ENCODE measurements at regions not wholly inside any gene's neighbourhood (a gene's known extent, or its start where the extent isn't known, plus 50 kb on each side); places are given as distances from the start of the nearest gene placed in this dataset.
"Not testable (repeated sequence)": the region's sequence is repeated elsewhere in the genome, so short reads cannot be mapped to it uniquely, and the experiment has no call there.

DNA sequence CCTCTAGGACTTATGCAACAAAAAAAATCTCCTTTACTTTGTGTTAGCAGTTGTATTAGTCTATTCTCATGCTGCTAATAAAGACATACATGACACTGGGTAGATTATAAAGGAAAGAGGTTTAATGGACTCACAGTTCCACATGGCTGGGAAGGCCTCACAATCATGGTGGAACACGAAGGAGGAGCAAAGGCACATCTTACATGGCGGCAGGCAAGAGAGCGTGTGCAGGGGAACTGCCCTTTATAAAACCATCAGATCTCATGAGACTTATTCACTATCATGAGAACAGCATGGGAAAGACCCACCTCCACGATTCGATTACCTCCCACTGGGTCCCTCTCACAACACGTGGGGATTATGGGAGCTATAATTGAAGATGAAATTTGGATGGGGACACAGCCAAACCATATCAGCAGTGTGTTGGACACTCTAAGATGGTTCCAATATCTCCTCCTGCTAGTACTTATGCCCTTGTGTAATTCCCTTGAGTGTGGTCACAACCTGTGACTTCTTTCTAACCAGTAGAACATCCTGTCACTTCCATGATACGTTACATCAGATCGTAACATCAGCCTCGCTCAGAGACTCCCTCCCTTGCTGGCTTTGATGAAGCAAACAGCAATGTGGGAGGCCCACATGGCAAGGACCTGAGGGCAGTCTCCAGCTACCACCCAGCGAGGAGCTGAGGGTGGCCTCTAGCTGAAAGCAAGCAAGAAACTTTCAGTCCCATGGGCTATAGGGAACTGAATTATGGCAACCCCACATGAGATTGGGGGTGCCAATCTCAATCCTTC, 113.5 kb upstream of the PITX1 start:
- no peak overlapping the region for H3K4me3 ChIP-seq (ENCODE audit: control insufficient read depth, low read depth, low read length)
- no peak for TF ChIP-seq CTCF (IDR thresholded peaks at IDR 0.05; ENCODE audit: control insufficient read depth, insufficient read depth, low read depth, low read length, missing control alignments)
- DNase-seq (ENCODE audit: low read depth): no peak

DNA sequence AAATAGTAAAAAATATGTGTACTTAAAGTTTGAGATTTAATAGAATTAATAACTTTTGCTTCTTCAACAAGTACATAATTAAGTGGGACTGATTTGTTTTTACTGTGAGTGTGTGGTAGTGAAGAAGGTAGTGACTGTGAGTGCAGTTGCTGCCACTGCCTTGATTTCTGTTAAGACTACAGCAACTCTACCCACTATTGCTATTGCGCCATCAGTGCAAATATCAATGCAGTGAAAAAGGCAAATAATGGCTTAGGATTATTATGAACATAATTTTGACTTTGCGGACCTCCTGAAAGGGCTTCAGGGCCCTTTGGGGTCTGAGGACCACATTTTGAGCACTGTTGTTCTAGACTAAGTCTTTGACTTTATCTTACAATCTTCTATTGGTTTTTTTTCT, 112.0 kb upstream of the PITX1 start:
- no peak overlapping the region for H3K4me3 ChIP-seq (ENCODE audit: control insufficient read depth, low read depth, low read length)
- DNase-seq (ENCODE audit: low read depth): no peak
- TF ChIP-seq CTCF (IDR thresholded peaks at IDR 0.05; ENCODE audit: control insufficient read depth, insufficient read depth, low read depth, low read length, missing control alignments): no peak

DNA sequence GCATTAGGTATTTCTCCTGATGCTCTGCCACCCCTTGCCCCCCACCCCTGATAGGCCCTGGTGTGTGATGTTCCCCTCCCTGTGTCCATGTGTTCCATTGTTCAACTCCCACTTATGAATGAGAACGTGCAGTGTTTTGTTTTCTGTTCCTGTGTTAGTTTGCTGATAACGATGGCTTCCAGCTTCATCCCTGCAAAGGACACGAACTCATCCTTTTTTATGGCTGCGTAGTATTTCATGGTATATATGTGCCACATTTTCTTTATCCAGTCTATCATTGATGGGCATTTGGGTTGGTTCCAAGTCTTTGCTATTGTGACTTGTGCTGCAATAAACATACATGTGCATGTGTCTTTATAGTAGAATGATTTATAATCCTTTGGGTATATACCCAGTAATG, 109.7 kb upstream of the PITX1 start:
- DNase-seq (ENCODE audit: low read depth); H3K4me3 ChIP-seq (ENCODE audit: control insufficient read depth, low read depth, low read length): not testable (repeated sequence)

GRCh38 chr5:135141303-135142268, 107.6 kb upstream of the PITX1 start:
- DNase-seq (ENCODE audit: low read depth): no peak
- no peak for TF ChIP-seq CTCF (IDR thresholded peaks at IDR 0.05; ENCODE audit: control insufficient read depth, insufficient read depth, low read depth, low read length, missing control alignments)
- H3K4me3 ChIP-seq (ENCODE audit: control insufficient read depth, low read depth, low read length): no peak overlapping the region

GRCh38 chr5:135140446-135141204, 106.6 kb upstream of the PITX1 start:
- peak; percentile 91 for DNase-seq (ENCODE audit: low read depth)
- no peak overlapping the region for H3K4me3 ChIP-seq (ENCODE audit: control insufficient read depth, low read depth, low read length)
- no peak for TF ChIP-seq CTCF (IDR thresholded peaks at IDR 0.05; ENCODE audit: control insufficient read depth, insufficient read depth, low read depth, low read length, missing control alignments)

DNA sequence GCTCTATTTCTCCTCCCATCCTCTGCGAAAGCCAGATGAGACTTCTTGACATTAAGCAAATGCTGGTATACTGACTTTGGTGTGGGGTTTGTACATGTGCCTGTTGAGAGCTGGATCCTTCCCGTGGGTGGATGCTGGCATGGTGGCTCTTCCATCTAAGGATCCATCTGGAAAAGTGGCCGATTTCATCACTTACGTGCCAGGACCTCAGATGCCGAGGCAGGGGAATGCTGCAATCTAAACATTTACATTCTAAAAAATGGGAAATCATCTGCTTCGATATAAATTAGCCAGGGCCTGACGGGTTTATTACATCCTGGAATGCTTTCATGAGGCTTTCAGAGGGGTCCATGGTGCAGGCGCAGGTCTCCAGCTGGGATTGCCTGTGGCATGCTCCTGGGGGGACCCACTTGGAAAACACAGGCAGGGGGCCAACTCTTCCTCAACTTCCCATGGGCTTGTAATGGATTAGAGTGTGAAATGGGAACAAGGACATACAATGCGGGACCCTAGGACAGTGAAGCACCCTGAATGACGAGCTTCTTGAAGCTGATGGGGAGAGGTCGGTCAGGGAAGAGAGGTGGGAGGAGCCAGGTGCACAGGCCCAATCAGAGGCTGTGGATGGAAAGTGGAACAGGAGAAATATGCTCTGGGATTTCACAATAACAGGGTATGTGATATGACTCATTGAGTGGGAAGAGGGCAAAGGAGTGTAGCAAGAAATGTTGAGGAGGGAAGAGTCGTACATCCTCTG, 105.5 kb upstream of the PITX1 start:
- TF ChIP-seq CTCF (IDR thresholded peaks at IDR 0.05; ENCODE audit: control insufficient read depth, insufficient read depth, low read depth, low read length, missing control alignments): no peak
- DNase-seq (ENCODE audit: low read depth): peak; percentile 57
- H3K4me3 ChIP-seq (ENCODE audit: control insufficient read depth, low read depth, low read length): no peak overlapping the region
